ENCODE measurements at regions not wholly inside any gene's neighbourhood (a gene's known extent, or its start where the extent isn't known, plus 50 kb on each side); places are given as distances from the start of the nearest gene placed in this dataset.
A peak's percentile ranks its signal among the peaks of the same experiment; 100 is the strongest.

GRCh38 chr2:35891936-35892335, 463.6 kb upstream of the CRIM1 start:
- TF ChIP-seq CTCF (IDR thresholded peaks at IDR 0.05; ENCODE audit: insufficient read depth, low read length, missing control alignments) = no peak
- no peak overlapping the region for H3K4me3 ChIP-seq (ENCODE audit: low read depth, low read length)
- DNase-seq (ENCODE audit: low read depth, low spot score) = no peak
- CTCF ChIA-PET = no interaction called here
- POLR2A ChIA-PET = no interaction called here

- no peak for TF ChIP-seq CTCF (IDR thresholded peaks at IDR 0.05; ENCODE audit: insufficient read depth, low read length, missing control alignments)
- ChIA-PET POLR2A (no interaction called here), CTCF (no interaction called here)
- no peak for DNase-seq (ENCODE audit: low read depth, low spot score)
- H3K4me3 ChIP-seq (ENCODE audit: low read depth, low read length) = no peak overlapping the region
These were observed 464.1 kb upstream of the CRIM1 start for GRCh38 chr2:35891528-35891927.

- ChIA-PET CTCF (no interaction called here), POLR2A (no interaction called here)
- no peak for TF ChIP-seq CTCF (IDR thresholded peaks at IDR 0.05; ENCODE audit: insufficient read depth, low read length, missing control alignments)
- no peak for DNase-seq (ENCODE audit: low read depth, low spot score)
- H3K4me3 ChIP-seq (ENCODE audit: low read depth, low read length) = no peak overlapping the region
These were observed 468.4 kb upstream of the CRIM1 start for GRCh38 chr2:35887146-35887545.

GRCh38 chr2:35873921-35874320, 481.7 kb upstream of the CRIM1 start:
- ChIA-PET POLR2A (no interaction called here), CTCF (no interaction called here)
- no peak for DNase-seq (ENCODE audit: low read depth, low spot score)
- TF ChIP-seq CTCF (IDR thresholded peaks at IDR 0.05; ENCODE audit: insufficient read depth, low read length, missing control alignments) = no peak
- H3K4me3 ChIP-seq (ENCODE audit: low read depth, low read length) = no peak overlapping the region

GRCh38 chr2:35871672-35872071, 483.9 kb upstream of the CRIM1 start:
- no peak overlapping the region for H3K4me3 ChIP-seq (ENCODE audit: low read depth, low read length)
- DNase-seq (ENCODE audit: low read depth, low spot score) = no peak
- POLR2A ChIA-PET = no interaction called here
- TF ChIP-seq CTCF (IDR thresholded peaks at IDR 0.05; ENCODE audit: insufficient read depth, low read length, missing control alignments) = peak; percentile 10
- CTCF ChIA-PET = interaction anchor here (0.7 to 1.5 kb wide), 5 partner anchors 10 to 801 kb away, joined by 3 to 5 read pairs (median 4); no protein-coding TSS in a partner anchor

GRCh38 chr2:35870713-35871112, 484.9 kb upstream of the CRIM1 start:
- POLR2A ChIA-PET = no interaction called here
- CTCF ChIA-PET = interaction anchor here (0.9 to 1.5 kb wide), 3 partner anchors 451 to 802 kb away, joined by 3 to 4 read pairs (median 4); no protein-coding TSS in a partner anchor

More at GRCh38 chr2:35870713-35871112, 484.9 kb upstream of the CRIM1 start:
- no peak for TF ChIP-seq CTCF (IDR thresholded peaks at IDR 0.05; ENCODE audit: insufficient read depth, low read length, missing control alignments)
- H3K4me3 ChIP-seq (ENCODE audit: low read depth, low read length) = no peak overlapping the region
- DNase-seq (ENCODE audit: low read depth, low spot score) = no peak

Data from AG04449 (cell line).